CD4-positive, alpha-beta T cell treated with Interleukin-15 for 4 hours (primary cell): ENCODE measurements at regions not wholly inside any gene's neighbourhood (a gene's known extent, or its start where the extent isn't known, plus 50 kb on each side); places are given as distances from the start of the nearest gene placed in this dataset.
A peak's percentile ranks its signal among the peaks of the same experiment; 100 is the strongest.
"Not testable (repeated sequence)": the region's sequence is repeated elsewhere in the genome, so short reads cannot be mapped to it uniquely, and the experiment has no call there.

Experiments
- DNase-seq: peaks from one replicate; pipeline ENCODE4 v3.0.0-alpha.2; 2020; ENCODE audit warnings: low spot score

DNA sequence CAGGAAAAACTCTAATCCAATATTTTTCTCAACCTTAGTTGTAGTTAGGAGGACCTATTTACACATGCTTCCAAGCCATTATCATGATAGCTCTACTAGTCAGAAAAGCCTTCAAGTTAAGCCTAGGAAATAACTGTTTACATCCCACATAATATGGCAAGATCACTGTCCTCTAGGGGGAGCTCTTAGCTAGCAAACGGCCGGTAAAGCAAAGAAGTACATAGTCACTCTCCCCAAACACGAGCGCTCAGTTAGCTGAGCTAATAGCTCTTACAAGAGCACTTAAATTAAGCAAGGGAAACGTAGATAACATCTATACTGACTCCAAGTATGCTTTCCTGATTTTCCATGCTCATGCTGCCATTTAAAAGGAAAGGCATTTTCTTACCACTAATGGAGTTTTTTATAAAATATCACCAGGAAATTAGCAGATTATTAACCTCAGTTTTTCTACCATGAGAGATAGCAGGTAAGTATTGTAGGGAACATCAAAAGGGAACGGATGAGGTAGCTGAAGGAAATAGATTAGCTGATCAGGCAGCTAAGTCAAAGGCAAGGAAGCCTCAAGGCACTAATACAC lies 100.6 kb upstream of the PABPC3 start:
- DNase-seq: peak; percentile 73

DNA sequence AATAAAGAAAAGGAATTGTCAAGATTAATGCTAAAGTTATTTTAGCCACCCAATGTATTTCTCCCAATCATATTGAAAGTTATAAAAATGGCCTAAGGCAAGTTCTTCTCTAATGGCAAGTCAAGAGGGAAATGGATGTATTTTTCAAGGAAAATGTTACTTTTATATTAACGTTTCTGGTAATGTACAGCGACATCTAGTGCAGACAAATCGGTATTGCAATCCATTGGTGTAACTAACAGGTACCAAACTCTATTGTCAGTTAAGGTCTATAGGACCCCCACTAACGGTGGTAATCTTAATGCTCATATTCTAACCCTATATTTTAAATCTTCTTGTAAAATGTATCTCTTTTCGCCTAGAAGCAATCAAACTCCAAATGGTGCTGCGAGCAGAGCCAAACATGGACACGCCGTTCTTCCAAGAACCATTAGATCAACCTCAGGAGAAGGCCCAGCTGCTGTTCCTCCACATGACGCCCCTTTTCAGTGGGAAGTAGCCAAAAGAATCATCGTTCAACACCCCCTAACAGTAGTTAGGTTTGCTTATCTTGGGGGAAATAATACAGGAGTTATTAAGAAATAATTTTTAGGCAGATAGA lies 98.5 kb upstream of the PABPC3 start:
- DNase-seq: peak; percentile 49

DNA sequence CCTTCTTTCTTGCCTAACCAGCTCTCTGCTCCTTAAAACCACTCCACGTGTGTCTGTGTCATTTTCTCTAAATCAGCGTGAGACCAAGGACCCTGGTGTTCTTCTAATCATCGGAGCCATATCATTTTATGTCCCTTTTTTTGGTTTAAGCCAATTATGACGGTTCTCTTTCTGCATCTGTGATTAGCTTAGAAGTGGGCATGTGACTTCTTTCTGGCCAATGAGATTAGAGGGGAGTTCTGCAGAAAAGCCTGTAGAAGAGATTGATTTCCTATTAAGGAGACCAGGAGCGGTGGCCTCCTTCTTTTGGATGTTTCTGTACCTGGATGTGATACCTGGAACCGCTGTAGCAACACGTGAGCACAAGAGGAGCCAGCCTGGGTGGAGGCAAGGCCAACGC lies 97.5 kb upstream of the PABPC3 start:
- no peak for DNase-seq

DNA sequence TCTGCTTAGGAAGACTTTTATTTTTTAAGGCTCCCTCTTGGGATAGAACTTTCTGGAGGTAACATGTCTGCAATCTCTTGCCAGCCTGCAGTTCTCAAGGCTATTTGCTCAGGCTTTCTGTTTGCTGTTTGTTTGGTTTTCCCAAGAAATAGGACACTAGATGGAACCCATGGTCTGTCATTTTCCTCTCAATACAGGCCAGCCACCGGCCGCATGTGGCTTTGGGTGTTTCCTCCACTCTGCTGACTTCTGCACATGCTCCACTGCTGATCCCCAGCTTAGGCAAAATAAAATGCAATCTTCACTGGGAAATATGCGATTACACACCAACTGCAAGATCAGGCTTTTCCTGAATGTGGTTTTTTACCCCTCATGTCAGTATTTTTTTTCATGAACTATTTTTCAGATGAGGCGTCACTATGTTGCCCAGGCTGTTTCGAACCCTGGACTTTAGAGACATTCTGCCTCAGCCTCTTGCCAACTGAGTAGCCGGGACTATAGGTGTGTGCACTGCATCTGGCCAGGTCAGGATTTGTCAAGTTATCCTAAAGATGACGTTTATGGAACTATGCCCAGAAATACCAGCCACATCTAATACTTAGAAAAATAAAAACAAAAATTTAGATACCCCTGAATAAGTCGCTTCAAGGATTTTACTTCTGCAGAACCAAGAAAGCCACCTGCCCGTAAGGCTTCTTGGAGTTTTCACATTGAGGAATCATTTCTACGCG lies 94.3 kb upstream of the PABPC3 start:
- DNase-seq: no peak

DNA sequence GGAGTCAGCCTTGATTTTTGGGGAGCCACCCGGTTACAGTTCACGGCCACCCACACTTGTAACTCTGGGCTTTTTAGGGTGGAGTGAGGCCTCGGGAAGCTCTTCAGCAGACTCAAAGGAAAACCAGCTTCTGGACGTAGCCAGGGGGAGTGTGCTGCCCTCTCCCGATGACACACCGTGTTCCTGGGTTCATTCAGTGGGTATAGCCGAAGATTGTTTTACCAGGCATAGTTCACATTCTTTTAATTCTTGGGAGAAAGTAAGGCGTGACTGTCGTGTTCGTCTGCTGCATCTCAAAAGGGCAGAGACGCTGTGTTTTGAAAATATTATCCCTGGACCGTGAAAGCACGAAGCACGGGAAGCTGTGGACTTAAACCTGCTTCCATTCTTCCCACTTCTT lies 93.6 kb upstream of the PABPC3 start:
- DNase-seq: not testable (repeated sequence)

DNA sequence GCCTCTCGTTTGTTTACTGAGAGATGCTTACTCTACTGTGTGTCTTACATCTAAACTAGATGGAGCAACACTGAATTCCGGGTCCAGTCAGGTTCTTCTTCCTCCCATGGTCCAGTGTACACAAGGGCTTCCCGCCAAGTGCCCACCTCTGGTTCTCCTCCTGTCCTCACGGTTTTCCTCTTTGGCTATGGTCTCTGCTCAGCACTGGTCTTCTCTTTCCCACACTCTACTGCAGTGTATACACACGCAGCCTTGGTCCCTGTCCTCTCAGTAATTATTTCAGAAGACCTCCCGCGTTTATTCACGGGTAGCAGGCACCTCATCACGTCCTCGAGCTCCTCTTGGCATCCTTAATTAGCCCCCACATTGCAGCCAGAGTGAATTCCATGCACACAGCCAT lies 91.4 kb upstream of the PABPC3 start:
- DNase-seq: not testable (repeated sequence)

DNA sequence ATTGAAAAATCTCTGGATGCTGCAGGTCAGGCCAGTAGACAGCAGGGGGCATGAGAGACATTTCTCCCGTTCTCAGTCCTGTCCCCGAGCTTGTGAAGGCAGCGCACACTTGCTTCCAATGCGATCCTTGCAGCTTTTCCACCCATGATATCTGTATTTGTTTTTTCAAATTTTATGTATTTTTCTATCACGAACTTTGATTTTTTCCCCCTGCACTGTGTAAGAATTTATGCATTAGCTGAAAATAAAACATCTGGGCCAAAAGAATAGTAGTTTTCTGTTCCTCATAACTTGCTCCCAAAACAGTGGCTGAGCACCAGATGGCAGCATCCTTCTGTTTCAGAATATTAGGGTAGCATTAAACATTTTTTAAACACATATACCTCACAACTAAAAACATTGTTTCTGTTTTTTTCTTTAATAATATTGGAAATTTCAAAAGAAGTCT lies 90.9 kb upstream of the PABPC3 start:
- not testable (repeated sequence) for DNase-seq

DNA sequence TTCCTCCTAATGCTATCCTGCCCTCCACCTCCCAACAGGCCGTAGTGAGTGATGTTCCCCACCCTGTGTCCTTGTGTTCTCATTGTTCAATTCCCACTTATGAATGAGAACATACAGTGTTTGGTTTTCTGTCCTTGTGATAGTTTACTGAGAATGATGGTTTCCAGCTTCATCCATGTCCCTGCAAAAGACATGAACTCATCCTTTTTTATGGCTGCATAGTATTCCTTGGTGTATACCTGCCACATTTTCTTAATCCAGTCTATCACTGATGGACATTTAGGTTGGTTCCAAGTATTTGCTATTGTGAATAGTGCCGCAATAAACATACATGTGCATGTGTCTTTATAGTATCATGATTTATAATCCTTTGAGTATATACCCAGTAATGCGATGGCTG lies 88.5 kb upstream of the PABPC3 start:
- DNase-seq: not testable (repeated sequence)

DNA sequence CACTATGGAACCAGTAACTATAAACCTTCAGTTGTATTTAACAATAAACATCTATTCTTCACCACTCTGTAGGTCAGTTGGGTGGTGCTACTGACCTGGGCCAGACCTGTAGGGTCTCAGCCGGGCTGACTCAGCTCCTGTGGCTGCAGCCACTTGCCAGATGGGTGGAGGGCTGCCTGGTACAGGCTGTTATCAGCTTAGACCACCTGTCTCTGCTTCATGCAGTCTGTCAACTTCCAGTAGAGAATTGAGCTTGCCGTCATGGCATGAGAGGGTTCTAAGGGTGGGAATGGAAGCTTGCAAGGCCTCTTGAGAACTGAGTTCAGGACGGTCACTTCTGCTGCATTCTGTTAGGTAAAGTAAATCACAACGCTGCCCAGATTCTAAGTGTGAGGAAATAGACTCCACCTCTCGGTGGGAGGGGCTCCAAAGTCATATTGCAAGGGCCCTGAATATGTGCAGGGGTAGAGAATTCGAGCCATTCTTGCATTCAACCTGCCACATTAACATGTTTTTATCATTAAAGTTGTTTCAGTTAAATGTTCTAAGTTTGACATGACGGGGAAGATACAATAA lies 81.5 kb upstream of the PABPC3 start:
- not testable (repeated sequence) for DNase-seq

DNA sequence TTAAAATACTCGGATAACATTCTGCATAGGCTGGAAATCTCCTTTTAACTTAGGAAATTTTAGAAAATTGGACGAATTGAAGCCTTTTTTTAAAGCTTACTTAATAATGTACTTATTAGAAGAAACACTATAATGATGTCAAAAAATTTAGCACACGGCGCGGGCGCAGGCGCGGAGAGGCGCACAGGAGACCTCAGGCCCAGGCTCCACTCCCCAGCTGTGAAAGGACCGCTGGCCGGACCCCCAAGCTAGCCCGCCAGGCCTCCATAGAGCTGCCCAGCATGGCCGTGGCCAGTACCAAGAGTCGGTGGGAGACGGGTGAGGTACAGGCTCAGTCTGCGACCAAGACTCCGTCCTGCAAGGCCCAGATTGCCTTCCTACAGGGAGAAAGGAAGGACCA lies 78.8 kb upstream of the PABPC3 start:
- not testable (repeated sequence) for DNase-seq

DNA sequence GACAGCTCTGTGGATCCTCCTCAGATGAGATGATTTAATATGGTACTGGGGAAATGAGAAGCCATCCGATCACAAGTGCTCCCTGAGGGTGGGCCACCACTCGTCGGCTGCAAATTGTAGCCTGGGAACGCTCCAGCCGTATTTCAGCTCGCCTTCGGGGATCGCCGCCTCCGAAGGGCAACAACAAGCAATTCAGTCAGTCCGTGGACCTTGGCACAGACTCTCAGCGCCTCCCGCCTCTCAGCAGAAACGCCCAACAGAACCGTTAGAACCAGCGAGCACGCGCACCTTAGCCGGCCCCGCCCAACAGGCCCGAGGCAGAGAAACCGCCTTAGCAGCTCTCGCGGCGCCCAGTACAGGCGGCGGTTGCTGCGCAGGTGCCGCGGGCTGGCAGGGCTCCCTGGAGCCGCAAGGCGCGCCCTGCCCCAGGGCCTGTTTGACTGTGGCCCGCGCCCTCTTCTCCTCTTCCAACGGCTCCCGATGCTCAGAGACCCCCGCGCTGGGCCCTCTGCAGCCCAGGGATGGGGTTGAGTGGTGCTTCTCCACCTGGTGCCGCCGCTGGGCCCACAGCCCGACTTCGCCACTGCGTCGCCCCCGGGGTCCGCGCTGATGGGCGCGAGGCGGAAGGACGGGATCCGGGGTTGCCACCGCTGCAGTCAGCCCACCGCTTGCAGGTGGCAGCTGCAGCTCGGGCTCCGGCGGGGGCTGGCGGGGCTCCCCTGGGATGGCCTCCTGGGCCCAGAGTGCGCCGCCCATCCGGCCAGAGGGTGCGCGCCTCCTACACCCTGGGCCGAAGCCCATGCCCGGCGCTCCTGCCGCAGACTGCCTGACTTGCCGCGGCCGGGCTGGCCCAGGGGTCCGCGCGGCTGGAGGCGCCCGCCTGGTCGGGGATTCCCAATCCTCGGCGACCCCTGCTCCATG lies 77.9 kb upstream of the PABPC3 start:
- DNase-seq: not testable (repeated sequence)

DNA sequence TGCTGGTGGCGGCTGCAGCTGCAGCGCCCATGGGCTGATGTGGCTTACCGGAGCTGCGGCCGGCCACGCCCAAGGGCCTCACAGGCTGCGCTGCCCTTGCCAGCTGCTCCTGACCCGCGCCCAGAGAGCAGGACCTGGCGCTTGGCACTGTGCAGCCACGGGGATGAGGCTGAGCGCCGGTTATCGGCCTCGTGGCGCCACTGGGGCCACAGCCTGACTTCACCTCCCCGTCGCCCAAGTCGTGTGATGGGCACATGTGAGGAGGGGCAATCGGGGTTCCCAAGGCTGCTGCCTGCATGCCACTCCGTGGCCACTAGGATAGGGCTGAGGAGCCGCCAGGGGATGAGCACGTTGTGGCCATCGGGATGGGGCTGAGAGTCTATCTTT lies 77.2 kb upstream of the PABPC3 start:
- no peak for DNase-seq

DNA sequence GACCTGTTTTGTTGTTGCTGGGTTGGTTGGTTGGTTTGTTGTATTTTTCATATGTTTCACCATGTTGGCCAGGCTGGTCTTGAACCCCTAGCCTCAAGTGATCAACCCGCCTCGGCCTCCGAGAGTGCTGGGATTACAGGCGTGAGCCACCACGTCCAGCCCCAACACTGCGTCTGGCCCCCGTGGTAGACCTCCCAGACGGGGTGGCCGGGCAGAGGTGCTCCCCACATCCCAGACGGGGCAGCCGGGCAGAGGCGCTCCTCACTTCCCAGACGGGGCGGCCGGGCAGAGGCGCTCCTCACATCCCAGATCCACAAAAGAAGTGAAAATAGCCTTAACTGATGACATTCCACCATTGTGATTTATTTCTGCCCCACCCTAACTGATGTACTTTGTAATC lies 76.2 kb upstream of the PABPC3 start:
- not testable (repeated sequence) for DNase-seq

DNA sequence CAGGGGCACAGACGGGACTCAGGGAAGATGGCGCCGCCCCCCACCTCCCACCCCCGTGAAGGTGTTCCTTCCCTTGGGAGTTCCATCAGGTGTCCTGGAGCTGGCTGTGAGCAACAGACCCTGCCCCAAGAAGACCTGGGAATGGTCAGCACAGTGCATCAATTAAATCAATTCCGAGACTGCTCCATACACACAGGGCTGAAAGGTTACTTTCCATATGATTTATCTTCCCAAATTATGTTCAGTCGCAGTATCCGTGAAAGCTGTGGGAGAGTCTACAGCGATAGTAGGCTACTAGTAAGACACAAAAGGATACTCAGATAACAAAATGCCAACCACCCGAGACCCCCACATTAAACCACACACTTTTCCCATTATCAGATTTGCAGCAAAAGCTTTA lies 71.8 kb upstream of the PABPC3 start:
- no peak for DNase-seq

DNA sequence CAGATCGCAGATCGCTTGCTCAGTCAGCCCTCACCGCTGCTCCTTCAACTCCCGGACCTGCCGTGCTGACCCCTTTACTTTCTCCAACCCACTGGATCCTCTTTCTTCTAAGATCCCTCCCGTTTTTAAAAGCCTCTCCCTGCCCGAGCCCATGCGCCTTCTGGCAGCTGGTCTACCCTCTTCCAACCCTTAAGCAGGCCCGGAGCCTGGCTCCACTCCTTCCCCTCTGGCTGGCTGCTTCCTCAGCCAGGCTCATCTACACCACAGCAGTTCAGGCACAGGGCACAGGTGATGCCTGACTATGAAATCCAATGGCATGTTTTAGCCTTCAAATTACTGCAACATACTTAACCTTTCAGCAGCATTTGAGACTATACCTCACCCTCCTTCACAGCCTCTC lies 63.8 kb upstream of the PABPC3 start:
- no peak for DNase-seq

DNA sequence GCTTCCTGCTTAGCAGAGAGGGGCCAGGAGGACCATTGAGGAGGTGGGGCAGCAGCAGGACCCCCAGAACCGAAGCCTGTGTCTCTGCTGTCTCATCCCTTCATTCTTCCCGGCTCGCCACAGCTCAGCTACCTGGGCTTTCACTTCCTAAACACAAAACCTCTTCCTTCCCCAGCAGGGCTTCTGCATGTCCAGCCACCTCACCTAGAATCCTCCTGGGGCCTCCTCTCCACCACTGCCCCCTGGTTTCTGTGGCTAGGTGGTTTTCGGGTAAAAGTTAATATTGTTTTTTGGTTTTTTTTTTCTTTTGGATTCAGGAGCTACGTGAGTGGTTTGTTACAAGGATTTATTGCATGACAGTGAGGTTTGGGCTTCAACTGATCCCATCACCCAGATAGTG lies 61.8 kb upstream of the PABPC3 start:
- no peak for DNase-seq

DNA sequence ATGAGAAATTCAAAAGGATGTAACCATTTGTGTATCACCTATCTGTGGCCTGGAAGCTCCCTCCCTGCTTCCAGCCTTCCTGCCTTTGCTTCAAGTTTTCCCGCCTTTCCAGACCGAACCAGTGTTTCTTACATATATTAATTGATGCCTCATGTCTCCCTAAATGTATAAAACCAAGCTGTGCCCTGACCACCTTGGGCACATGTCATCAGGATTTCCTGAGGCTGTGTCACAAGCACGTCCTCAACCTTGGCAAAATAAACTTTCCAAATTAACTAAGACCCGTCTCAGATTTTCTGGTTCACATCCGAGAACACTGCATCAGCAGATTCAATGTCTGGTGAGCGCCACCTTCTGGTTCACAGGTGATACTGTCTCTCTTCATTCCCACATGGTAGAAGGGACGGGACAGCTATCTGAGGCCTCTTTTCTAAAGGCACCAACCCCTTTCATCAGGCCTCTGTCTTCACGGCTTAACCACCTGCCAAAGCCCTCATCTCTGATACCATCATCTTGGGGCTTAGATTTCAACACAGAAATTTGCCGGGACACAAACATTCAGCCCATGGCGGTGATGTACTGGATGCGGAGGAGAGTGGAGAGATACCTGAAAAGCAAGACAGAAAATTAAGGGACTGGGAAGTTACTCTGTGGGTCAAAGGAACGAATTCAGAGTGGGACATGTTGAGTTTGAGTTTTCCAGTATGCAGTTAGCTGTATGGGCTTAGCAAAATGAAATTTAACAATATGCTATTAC lies 58.7 kb upstream of the PABPC3 start:
- peak; percentile 35 for DNase-seq

DNA sequence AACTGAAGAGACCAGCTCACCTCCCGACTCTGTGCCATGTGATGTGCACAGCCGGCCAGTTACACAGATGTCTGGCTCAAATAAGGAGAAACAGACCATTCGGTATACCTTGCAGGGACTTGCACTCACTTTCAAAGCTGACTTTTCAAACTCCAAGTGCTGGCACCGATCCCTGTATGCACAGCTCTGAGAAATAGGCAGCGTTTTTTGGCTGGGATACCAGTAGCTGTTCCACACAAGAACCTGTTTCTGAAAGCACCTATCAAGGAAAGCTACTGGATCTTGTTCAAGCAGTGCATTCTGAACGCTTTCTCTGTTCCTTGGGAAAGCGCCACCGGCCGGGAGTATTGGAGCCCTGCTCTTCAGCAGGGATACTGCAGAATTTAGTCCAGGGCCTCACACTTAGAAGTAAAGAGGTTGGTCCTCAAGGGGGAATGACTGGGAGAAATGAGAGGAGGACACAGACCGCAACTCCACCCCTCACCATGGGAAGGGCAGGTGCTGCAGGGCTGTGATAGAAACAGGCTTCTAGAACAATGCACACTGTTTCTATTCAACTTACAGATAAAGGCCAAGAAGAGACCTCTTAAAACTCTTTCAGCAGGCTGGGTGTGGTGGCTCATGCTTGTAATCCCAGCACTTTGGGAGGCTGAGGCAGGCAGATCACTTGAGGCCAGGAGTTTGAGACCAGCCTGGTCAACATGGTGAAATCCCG lies 53.6 kb upstream of the PABPC3 start:
- no peak for DNase-seq

DNA sequence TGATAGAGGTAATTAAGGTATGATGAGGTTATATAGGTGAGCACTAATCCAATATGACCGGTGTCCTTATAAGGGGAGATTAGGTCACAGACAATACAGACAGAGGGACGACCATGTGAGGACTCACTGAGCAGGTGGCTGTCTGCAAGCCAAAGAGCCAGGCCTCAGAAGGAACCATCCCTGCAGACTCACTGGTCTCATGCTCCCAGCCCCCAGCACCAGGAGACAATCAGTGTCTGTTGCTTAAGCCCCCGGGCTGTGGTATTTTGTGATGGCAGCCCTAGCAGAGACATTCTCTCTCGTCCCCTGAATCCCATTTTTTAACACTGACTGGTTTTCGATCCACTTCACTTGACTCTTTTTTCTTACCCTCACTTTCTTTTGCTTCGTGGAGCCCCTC lies 51.9 kb upstream of the PABPC3 start:
- DNase-seq: no peak
